HG03442 (cell line): ENCODE measurements at regions not wholly inside any gene's neighbourhood (a gene's known extent, or its start where the extent isn't known, plus 50 kb on each side); places are given as distances from the start of the nearest gene placed in this dataset.
A peak's percentile ranks its signal among the peaks of the same experiment; 100 is the strongest.

ENCODE experiments used
- ATAC-seq: cut with Tn5 transposase; IDR thresholded peaks from one replicate; pipeline ENCODE4 v1.9.1; 2021; ENCODE audit warnings: mild to moderate bottlenecking, moderate library complexity; ENCODE audit not compliant: unreplicated experiment

DNA sequence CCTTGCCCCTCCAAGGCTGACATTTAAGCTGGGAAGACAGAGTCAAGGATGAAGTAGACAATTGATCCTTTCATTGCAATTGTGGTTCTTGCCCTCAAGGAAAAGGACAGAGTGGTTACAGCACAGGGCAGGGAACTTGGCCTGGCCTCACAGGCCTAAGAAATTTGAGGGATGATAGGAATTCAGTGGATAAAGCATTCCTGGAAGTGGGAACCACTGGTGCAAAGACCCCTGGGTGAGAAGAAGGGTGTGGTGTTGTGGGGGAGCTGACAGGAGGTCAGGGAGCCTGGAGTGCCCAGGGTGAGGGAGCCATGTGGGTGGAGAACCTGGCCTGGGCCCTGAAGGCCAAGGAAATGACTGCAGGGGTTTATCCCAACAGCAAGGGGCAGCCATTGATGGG is 287.4 kb downstream of the UACA start:
- ATAC-seq: no peak

DNA sequence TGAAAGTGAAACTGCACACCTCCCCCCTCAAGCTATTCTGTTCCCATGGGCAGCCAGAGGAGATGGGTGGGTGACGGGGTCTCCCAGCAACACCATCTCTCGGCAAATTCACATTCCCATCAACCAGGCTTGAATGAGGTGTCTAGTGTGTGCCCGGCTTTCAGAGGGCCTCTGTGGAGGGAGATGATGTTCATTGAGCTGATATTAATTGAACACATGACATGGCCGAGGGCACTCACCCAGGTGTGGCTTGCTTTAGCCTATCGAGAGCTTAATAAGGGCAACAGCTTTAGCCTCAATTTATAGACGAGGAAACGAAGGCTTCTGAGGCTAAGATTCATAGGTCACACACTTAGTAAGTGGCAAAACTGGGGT is 288.0 kb downstream of the UACA start:
- no peak for ATAC-seq

DNA sequence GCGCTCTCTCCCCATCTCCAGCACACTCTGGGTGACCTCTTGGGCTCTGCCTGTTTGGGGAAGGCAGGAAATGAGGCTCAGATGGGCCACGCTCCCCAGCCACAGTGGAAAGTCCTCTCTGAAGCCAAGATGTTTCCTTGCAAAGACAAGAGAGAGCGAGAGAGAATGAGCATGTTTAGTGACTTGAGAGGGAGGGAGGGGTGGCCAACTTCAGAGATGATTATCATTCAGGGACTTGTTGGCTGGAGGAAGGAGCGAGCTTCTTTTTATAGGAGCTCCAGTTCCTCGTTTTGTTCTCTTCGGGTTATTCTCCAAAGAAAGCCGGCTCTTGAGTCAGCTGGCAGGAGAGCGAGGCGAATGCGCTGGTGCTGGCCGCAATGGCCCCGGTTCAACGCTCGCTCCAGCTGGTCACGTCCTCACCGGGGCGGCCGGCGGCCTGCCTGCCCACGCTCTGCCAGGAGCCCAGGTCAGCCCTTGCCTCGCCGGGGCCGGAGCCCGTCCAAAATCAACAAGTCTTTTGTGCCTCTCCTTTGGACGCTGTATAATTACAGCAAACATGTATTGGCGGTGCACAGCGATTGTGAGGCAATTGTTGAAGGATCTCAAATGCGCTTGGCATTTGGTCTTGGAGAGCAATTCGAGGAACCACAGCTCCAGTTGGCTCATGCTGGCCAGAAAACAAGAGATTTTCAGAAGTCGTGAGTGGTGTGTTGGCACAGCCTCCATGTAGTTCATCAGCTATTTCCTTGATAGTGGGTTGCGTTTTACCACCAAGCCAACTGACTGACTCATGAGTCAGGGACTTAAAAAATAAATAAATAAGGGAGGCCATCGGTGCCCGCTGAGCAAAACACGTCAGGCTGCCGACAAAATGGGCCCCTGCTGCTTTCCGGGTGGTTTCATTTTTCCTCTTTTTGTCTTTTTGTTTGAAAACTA is 288.6 kb downstream of the UACA start:
- no peak for ATAC-seq

DNA sequence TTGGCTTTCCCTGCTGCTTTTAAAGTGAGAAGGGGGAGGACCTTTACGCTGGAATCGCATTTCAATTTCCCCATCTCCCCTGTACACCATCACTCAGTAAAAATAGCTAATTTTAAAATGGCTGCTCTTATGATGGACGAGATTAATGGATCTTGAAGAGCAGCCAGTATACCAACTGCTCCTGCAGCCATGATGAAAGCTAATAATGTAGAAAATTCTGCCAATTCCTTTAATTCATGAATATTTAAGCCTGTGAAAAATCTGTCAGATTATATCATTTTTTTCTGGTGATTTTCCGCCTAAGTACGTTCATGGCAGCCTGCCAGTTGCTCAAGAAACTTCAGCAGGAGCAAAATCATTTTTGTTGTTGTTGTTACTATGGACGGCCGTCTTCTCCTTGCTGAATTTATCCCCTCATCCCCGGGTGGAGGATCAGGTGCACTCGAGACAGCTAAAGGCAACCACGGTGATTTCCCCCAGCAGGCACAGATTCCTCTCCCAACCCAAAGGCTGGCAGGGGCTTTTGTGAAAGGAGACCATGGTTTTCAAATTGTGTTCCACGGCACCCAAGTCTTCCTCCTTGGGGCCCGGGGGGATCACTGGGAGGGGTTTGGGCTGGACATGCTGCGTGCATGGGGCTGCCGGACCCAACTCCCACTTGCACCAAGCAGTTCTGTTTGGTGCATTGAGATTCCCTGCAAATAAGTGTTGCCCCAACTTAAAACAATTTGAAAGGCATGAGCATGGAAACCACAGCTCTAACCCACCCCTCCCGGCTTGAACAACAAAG is 289.6 kb downstream of the UACA start:
- ATAC-seq: no peak

DNA sequence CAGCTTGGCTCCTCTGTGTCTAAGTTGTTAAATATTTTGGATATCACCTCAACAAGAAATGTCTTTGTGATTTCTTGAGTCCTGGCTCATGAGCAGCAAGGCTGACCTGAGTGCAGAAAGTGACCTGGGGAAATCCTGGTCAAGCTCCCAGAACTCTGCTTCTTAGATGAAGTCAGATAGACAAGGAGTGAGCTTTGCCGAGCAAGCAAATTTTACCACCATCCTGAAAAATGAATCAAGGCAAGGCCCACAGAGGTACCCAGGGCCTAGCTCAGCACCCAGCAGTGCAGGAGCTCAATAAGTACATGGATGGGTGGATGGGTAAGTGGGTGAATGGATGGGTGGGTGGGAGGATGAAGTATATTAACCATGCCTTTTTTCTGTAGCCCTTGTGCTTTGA is 291.8 kb downstream of the UACA start:
- ATAC-seq: no peak

DNA sequence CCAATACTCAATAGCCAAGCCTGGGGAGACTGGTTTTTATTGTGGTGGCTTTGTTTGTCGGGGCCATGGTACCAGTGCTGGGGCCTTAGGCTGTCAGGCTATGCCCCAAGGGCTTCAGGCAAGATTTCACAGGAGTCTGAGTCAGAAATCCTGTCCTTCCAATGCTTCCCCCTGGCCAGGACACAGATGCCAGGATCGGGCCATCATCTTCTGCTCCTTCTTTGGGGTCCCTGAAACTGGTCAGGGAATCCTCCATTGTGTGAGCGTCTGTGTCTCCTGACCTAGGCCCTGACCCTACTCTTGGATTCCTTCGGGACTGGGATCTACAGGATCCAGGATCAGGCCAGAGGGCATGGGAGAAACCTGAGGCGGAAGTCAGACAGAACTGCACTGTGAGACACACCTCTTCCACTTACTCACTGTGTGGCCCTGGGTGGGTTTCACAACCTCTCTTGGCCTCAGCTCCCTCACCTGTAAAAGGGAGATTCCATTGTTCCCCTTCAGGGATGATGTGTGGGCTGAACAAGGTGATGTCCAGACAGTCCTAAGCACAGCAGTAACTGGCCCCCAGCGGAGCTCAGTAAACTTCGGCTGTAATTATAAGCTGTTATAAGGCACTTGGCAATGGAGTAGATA is 292.7 kb downstream of the UACA start:
- no peak for ATAC-seq

DNA sequence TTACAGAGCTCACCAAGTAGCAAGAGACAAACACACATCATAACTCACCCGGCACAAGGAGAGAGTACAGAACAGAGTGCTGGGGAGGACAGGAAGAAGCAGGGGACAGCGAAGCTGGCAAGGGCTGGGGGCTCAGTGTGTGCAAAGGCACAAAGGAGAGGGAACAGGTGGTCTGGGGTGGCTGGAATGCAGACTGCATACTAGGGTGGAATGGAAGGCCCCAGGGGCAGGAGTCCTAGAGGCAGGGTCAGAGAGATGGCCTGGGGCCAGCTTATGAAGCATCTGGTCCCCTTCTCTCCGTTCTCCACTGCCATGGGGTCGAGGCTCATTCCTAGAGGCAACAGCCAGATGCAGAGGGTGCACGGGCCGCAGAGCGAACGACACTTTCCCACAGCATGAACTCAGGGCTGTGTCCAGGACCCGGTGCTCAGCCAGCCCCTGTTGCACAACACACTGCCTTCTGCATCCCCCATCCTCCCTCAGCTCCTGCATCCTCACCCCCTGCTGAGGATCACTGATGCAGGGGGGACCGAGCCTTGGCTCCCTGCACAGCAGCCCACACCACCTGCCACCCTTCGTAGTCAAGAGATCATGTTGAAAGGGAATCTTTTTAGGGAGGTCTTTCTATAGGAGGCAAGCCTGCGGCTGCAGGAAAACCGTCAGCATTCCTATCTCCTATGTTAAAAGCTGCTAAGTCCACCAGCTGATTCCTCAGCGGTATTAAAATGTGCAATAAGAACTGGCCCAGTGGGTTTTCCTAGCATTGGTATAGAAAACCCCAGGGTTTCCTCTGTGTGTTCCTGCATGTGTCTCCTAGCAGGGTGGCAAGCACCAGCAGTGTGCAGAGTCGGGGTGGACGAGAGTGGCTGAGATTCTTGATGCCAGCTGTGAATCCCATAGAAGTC is 293.5 kb downstream of the UACA start:
- no peak for ATAC-seq

DNA sequence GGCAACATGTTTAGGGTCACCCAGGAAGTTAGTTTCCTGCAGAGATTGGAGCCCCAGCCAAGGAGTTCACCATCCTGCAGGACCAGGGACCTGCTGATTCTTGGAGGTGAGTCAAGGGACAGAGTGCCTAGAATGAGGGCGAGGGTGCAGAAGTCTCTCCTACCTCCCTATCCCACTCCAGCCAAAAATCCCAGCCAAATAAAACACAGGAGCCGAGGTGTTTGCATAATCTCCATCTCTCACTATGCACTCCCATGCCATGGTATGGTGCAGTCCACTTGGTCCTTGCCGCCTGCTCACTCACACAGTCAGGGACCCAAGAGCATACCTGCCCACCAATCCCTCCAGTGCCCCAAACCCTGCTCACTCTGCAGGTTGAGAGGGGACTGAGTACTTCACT is 294.2 kb downstream of the UACA start:
- ATAC-seq: no peak

DNA sequence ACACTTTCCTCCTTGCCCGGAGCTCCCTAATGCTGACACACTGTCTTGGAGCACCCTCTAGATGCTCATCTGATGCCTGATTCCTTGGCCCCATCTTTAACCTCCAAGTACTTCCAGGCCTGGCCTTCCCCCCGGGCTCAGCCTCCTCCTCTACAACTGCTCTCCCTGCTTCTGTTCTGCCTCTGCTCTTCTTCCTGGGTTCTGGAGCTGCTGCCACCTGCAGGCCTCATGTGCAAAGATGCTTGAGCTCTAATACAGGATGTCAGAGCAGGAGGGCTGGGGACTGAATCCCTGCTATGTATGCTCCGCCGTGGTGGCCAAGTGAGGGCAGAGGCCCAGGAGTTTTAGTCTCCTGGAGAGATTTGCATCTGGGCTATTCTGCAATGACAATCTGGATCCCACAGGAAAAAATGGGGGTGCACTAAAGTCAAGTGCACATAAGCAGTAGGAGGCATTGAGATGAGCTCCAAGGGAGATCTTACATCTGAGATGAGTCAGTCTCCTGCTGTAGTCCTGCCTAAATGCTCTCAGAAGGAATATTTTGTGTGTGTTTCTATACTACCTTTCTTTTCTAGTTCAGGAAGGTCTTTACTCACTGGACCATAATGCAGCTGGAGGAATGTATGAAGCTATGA is 296.3 kb downstream of the UACA start:
- no peak for ATAC-seq

DNA sequence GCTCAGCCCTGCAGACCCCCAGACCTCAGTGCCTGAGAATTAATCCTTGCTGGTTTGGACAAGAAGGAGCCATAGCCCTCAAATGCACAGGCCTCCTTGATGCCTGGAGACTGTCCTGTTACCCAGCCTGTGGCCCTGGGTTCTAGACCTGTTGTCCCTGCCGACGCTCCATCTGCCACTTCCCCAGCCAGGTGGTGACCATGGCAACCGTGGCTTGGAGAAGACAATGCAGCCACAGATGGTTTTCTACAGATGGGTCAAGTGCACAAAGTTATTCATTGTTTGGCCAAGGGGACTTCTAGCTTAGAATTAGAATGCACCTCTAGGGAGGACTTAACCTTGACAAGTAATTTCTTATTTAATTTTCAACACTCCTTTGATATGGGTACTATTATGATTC is 297.1 kb downstream of the UACA start:
- no peak for ATAC-seq

DNA sequence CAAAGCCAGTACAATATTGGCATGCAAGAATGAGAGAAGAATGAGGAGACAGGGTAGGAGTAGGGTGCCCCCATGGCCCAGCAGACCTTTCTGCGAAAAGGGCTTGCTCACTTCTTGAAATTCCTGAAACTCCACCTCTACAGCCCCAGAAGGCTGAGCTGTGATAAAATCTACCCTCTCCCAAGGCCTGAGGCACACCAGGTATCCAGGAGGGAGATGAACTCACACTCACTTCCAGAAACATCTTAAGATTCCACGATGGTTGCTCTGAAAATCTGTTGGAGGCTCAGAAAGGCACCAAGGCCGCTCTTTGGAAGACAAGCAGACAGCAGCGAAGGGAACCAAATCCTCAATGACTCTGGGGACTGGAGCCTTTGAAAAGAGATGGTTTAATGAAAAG is 297.5 kb downstream of the UACA start:
- ATAC-seq: no peak

DNA sequence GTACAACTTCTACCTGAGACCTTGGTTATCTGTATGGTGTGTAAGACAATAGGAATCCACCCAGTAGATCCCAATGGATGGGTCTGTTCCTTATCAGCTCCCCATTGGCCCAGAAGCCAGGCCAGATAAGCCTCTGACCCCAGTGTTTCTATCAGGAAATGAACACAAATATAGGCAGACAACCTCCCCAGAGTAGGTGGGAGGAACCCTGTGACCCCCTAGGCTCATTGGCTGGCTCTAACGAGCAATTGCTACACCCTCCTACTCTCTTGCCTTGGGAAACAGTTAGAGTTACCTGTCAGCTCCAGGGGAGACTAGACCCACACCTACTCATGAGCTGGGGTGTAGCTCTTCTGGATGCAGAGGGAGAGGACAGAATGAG is 299.9 kb downstream of the UACA start:
- ATAC-seq: peak; percentile 11

DNA sequence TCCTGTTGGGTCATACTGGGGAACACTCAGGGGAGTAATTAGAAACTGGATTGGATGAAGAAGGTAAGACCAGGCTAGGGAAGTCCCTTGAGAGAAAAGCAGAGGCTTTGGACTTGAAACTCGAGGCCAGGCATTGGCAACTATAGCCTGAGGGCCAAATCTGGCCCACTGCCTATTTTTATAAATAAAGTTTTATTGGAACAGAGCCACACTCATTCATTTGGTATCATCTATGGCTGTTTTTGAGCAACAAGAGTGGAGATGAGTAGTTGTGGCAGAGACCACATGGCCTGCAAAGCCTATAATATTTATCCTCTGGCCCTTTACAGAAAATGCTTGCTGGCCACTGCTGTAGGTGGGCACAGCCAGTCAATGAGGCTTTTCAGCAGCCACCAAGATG is 301.4 kb downstream of the UACA start:
- ATAC-seq: no peak

DNA sequence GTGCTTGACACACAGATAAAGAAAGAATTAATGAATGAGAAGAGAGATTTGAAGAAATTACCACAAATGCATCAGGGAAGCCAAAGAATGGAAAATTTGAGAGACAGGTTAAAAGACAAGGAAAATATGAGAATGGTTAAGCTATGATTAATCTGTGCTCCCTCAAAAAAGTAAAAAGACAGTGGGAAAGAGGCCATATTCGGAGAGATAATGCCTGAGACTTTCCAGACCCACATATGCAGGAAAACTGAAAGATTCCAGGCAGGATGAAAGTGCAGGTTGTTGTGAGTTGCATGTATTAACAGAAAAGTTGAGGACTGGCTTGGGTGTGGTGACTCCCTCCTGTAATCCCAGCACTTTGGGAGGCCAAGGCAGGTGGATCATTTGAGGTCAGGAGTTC is 302.3 kb downstream of the UACA start:
- ATAC-seq: no peak

DNA sequence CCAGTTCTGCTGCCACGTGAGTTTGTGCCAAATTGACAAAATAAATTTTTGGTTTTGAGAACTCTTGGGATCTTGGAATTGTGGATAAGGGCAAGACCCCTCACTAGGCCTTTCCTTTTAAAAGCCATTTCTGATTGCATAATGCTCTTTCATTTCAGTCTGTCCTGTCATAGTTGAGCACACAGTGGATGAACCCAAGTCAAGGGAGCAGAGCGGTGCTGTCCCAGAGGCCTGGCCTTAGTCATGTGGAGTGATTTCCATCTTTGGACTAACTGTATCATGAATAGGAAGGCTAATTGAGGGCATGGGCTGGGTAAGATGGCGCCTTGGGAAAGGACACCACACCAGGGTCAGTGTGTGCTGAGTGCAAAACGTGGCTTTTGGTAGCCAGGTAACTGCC is 304.0 kb downstream of the UACA start:
- ATAC-seq: no peak

DNA sequence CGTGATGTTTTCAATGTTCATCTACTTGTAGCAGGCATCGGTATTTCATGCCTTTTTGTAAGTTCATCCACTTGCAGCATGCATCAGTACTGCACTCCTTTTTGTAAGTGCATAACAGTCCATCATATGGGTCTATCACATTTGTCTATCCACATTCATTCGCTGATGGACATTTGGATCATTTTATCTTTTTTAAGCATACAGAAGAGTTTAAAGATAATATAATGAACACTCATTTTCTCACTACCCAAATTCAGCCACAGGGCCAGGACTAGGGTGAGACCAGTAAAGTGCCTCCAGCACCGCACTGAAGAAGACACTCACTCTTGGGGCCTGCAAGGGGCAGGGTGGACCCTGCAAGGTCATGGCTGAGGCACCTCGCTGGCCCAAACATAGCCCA is 309.6 kb downstream of the UACA start:
- no peak for ATAC-seq

DNA sequence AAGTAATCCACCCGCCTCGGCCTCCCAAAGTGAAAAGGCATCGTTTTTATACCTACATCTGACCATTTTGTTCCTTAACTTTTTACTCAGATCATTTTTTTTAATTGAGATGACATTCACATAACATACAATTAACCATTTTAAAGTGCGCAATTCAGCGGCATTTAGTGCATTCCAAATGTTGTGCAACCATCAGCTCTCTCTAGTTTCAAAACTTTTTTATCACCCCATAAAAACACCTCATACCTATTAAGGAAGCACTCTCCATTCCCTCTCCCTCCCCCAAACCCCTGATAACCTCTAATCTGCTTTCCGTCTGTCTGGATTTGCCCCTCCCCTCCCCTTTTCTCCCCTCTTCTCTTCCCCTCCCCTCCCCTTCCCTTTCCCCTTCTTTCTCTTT is 310.1 kb downstream of the UACA start:
- ATAC-seq: no peak

DNA sequence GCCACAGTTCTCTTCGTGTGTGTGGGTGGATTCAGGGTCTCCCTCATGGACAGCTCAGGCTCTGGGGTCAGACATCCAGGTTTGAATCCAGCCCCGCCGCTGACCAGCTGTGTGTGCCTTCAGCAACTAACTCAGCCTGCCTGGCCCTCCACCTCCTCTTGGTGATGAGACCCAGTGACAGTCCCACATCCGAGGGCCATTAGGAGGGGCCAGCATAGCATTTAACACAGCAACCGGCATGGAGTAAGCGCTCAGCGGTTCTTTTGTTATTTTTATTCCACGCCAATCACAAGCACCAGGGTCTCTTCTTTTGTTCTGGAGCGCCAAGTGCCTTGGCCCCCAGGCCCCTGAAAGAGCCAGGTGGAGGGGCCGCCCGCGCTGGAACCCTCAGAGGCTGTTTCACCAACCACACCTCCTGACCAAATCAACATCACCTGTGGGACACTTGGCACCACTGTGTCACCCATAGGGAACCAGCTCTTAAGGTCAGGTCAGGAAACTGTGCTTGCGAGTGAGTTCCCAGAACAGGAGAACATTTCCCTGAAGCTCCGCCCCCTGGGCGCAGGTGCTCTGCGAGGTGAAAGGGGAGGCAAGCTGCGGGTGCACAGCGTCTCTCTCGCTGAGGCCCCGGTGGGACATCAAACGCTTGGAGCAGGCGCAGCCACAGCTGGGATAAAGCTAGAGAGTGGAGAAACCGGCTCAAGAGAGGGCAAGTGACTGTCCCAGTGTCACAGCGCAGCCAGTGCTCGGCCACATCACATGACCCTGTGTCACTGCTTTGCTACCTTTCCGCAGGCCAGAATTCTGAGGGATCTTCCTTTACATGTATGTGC is 311.3 kb downstream of the UACA start:
- ATAC-seq: no peak

DNA sequence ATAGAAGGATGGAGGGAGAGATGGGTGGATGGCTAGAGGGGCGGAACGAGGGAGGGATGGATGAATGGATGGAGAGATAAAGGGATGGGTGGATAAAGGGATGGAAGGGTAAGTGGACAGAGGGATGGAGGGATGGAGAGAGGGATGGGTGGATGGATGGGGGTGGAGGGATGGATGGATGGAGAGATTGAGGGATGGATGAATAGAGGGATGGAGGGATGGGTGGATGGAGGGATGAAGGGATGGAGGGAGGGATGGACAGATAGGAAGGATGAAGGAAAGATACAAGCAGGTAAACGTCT is 313.3 kb downstream of the UACA start:
- no peak for ATAC-seq
